WERI-Rb-1 (cell line): ENCODE measurements at regions not wholly inside any gene's neighbourhood (a gene's known extent, or its start where the extent isn't known, plus 50 kb on each side); places are given as distances from the start of the nearest gene placed in this dataset.
"Not testable (repeated sequence)": the region's sequence is repeated elsewhere in the genome, so short reads cannot be mapped to it uniquely, and the experiment has no call there.

Experiments used
- DNase-seq: peaks from one replicate; pipeline ENCODE4 v3.0.0-alpha.2; 2020
- H3K27ac ChIP-seq: fragments of 250-450 bp; sonication (Bioruptor Pico); 2 replicates; pipeline ENCODE4 v1.5.1; 2020; ENCODE audit warnings: mild to moderate bottlenecking, moderate library complexity
- H3K27me3 ChIP-seq: fragments of 250-450 bp; sonication (Bioruptor Pico); 2 replicates; pipeline ENCODE4 v1.5.1; 2021; ENCODE audit warnings: mild to moderate bottlenecking, low read depth, moderate library complexity; ENCODE audit not compliant: insufficient read depth, severe bottlenecking
- H3K36me3 ChIP-seq: fragments of 250-450 bp; sonication (Bioruptor Pico); 2 replicates; pipeline ENCODE4 v1.5.1; 2020; ENCODE audit warnings: mild to moderate bottlenecking, moderate library complexity
- H3K4me3 ChIP-seq: 2 replicates; pipeline ENCODE4 v1.5.1; 2011; ENCODE audit warnings: low read depth, mild to moderate bottlenecking, control low read depth, low read length
- H3K9me3 ChIP-seq: fragments of 250-450 bp; sonication (Bioruptor Pico); 2 replicates; pipeline ENCODE4 v1.5.1; 2021; ENCODE audit warnings: mild to moderate bottlenecking, moderate library complexity; ENCODE audit not compliant: severe bottlenecking
- CTCF ChIP-seq: IDR thresholded peaks from 2 replicates; pipeline ENCODE4 v1.5.1; 2011; ENCODE audit warnings: low read depth, mild to moderate bottlenecking, control low read depth, inconsistent platforms, low read length

DNA sequence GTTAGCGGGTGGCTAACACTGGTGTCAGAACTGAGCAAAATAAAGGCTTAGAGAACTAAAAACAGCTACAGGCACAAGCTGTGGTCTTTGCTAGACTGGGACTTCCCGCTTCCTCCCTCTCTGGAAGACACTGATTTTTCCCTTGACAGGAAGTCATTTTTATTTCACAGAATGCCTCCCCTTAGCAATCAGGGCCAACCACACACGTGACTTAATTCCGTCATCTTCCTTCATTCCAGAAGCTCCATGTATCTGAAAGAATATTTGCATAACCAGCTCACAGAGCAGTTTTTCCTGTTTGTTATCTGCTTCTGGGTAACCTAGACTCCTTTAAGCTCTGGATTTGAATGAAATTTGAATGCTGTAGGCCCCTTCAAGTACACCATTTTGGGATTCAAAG lies 327.5 kb upstream of the FRG1 start:
- no peak overlapping the region for H3K4me3 ChIP-seq
- H3K27ac ChIP-seq = no peak overlapping the region
- peaks cover 44% of the 10 kb centered on the region for H3K27me3 ChIP-seq
- H3K9me3 ChIP-seq = peaks cover 16% of the 10 kb centered on the region
- no peak for DNase-seq
- no peaks in the 10 kb centered on the region for H3K36me3 ChIP-seq
- TF ChIP-seq CTCF = no peak

GRCh38 chr4:189615217-189615663 lies 325.4 kb upstream of the FRG1 start:
- H3K4me3 ChIP-seq = no peak overlapping the region
- no peak overlapping the region for H3K27ac ChIP-seq
- peaks cover 16% of the 10 kb centered on the region for H3K9me3 ChIP-seq
- TF ChIP-seq CTCF = no peak
- no peak for DNase-seq
- H3K27me3 ChIP-seq = peaks cover 40% of the 10 kb centered on the region
- H3K36me3 ChIP-seq = no peaks in the 10 kb centered on the region

DNA sequence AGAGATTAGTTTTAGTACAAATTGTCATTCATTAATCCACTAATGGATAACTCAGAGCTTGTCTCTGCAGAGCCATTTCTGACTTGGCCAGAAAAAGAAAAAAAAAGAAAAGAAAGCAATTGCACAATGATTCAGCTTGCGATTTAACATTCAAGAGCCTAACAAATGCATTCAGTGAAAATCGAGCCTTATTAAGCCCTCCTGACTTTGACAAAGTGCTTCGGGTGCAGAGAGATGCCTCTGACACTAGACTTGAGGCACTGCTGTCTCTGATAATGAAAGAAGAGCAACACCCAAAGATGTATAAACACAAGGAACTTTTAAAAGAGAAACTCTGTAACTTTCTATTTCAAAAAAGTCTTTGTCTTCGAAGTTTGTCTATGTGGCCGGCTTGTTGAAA lies 322.9 kb upstream of the FRG1 start:
- H3K4me3 ChIP-seq, DNase-seq, H3K36me3 ChIP-seq, H3K27ac ChIP-seq: not testable (repeated sequence)
- H3K9me3 ChIP-seq = peaks cover 16% of the 10 kb centered on the region
- H3K27me3 ChIP-seq = peaks cover 35% of the 10 kb centered on the region

DNA sequence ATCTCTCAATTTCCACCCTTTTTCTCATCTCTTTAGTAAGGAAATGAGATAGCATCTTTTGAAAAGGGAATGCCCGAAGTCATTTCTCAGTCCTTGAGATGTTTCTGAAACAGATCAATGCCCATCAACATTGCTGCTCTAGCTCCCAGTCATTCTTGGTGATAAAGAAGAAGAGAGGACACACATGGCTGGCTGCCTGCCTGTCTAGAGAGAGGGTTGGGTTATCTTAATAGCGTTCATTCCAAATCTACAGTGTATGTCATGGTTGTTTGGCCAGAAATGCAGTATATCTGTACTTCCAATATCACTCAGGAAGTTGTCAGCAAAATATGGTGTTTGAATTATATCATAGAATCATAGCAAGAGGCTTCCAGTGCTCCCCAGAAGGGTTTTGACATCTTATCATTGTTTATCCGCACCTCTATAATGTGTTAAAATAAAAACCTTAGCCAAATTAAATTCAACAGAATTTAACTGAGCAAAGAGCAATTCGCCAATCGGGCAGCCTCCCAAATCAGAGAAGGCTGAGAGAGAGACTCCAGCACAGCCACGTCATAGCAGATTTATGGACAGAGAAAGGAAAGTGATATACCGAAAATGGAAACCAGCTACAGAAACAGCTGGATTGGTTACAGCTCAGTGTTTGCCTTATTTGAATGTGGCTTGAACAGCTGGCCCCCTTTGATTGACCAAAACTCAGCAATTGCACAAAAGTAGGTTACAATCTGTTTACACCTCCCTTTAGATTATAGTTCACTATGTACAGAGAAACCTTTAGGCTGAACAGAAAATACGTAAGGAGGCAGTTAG lies 321.0 kb upstream of the FRG1 start:
- peaks cover 24% of the 10 kb centered on the region for H3K27me3 ChIP-seq
- H3K36me3 ChIP-seq, H3K27ac ChIP-seq, H3K4me3 ChIP-seq, DNase-seq: not testable (repeated sequence)
- H3K9me3 ChIP-seq = peaks cover 13% of the 10 kb centered on the region

DNA sequence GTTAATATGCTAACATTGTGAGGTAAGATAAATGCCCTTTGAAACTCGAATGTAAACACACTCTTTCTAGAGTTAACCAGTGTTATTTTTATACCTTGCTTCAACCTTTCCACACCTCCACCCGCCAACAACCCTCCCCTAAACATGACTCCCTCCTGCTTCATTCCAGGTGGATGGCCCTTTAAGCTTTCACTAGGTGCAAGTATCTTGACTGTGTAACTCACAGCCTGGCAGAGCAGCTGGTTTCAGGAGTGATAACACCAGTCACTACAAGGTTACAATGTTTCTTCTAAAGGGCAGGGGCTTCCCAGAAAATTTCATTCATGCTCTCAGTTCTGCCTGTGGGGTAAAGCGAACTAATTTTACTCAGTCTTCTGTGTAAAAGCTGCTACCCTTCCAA lies 318.1 kb upstream of the FRG1 start:
- not testable (repeated sequence) for DNase-seq, H3K27ac ChIP-seq, H3K4me3 ChIP-seq, H3K27me3 ChIP-seq, H3K9me3 ChIP-seq, H3K36me3 ChIP-seq

- not testable (repeated sequence) for H3K9me3 ChIP-seq, H3K4me3 ChIP-seq, H3K27me3 ChIP-seq
Observed at GRCh38 chr4:189627041-189627440, 313.6 kb upstream of the FRG1 start.

DNA sequence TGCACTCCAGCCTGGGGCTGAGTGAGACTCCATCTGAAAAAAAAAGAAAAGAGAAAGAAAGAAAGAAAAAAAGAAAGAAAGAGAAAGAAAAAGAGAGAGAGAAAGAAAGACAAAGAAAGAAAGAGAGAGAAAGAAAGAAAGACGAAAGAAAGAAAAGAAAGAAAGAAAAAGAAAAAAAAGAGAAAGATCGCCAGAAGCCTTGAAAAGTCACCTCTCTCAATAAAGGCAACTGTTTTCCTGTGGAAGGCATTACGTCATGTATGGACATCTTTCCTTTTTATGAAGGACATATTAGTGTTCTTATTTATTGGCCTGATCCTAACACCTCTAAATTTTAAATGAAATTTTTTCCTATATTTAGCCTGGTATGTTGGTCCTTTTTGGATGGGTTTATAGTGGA lies 310.9 kb upstream of the FRG1 start:
- DNase-seq, H3K9me3 ChIP-seq, H3K27me3 ChIP-seq, H3K36me3 ChIP-seq, H3K27ac ChIP-seq, H3K4me3 ChIP-seq: not testable (repeated sequence)

More at GRCh38 chr4:189627041-189627440, 313.6 kb upstream of the FRG1 start:
- H3K36me3 ChIP-seq, H3K27ac ChIP-seq, DNase-seq: not testable (repeated sequence)

DNA sequence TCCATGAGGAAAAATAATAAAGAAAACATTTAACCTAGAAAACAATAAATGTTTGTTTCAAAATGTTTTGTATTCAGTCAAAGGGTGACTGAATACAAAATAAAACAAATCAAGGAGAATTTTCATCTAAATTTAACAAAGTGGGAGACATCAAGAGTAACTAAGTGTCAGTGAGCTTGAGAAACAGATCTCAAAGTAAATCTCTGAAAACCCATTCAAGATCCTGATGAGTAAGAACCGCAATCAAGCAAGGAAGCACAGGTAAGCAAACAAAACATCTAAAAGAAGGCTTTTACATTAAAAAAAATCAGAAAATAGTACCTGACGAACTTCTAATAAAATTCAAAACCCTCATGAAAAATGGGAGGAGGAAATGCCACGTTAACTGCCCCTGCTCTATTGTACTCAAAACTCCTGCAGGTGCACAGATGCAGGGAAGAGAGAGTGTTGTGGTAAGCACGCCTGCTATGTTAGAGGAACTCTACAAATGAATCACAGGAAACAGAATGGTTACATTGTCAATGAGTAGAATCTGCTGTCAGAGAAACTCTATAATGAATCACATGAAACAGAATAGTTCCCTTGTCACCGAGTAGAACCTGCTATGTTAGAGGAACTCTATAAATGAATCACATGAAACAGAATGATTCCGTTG lies 309.6 kb upstream of the FRG1 start:
- H3K9me3 ChIP-seq, H3K27ac ChIP-seq, DNase-seq, H3K27me3 ChIP-seq, H3K4me3 ChIP-seq, H3K36me3 ChIP-seq: not testable (repeated sequence)

- not testable (repeated sequence) for H3K9me3 ChIP-seq, H3K4me3 ChIP-seq, DNase-seq, H3K36me3 ChIP-seq, H3K27me3 ChIP-seq, H3K27ac ChIP-seq
Observed at GRCh38 chr4:189631568-189631916, 309.1 kb upstream of the FRG1 start.

- not testable (repeated sequence) for H3K36me3 ChIP-seq, H3K9me3 ChIP-seq, H3K27me3 ChIP-seq, DNase-seq, H3K4me3 ChIP-seq, H3K27ac ChIP-seq
Observed at GRCh38 chr4:189650436-189650835, 290.2 kb upstream of the FRG1 start.

GRCh38 chr4:189653130-189653653 lies 287.5 kb upstream of the FRG1 start:
- H3K36me3 ChIP-seq, H3K9me3 ChIP-seq, H3K4me3 ChIP-seq, H3K27ac ChIP-seq, H3K27me3 ChIP-seq, DNase-seq: not testable (repeated sequence)

GRCh38 chr4:189653983-189654382 lies 286.7 kb upstream of the FRG1 start:
- H3K9me3 ChIP-seq, H3K27me3 ChIP-seq, H3K36me3 ChIP-seq, H3K4me3 ChIP-seq, DNase-seq, H3K27ac ChIP-seq: not testable (repeated sequence)
